ENCODE measurements at regions not wholly inside any gene's neighbourhood (a gene's known extent, or its start where the extent isn't known, plus 50 kb on each side); places are given as distances from the start of the nearest gene placed in this dataset.
"Not testable (repeated sequence)": the region's sequence is repeated elsewhere in the genome, so short reads cannot be mapped to it uniquely, and the experiment has no call there.

GRCh38 chr9:32130709-32131108, 253.7 kb upstream of the ACO1 start:
- TF ChIP-seq CTCF, POLR2A (IDR thresholded peaks at IDR 0.05): not testable (repeated sequence)

Data from testis (tissue), 2 donors.